K562 (cell line): ENCODE measurements at regions not wholly inside any gene's neighbourhood (a gene's known extent, or its start where the extent isn't known, plus 50 kb on each side); places are given as distances from the start of the nearest gene placed in this dataset.

Experiments used
- ATAC-seq: fragments of 200-7000 bp; cut with Tn5 transposase; 3 replicates; pipeline ENCODE4 v1.9.1; 2020; ENCODE audit warnings: moderate library complexity
- BruUV-seq: library from RNA; stranded (reverse); fragments of 400-500 nt; replicated peaks from 2 replicates; lab custom pipeline; 2021; lab: Mats Ljungman, UMichigan
- CTCF ChIA-PET: fragments of 300-600 bp; formaldehyde crosslinking; extraction: SDS; loops from one replicate; lab custom pipeline; 2021; ENCODE audit warnings: low intra/inter-chr PET ratio; lab: Yijun Ruan, JAX
- POLR2A ChIA-PET: fragments of 300-600, 350-650 bp; sonication (Branson Sonifier 250); formaldehyde crosslinking; extraction: SDS; loops from one replicate; lab custom pipeline; 2021; ENCODE audit warnings: antibody characterized with exemption, inconsistent platforms; lab: Yijun Ruan, JAX
- DNase-seq, 4 experiments: peaks; one replicate each; pipeline versions ENCODE4 v3.0.0 to v3.0.0-alpha.2; 2011 to 2018; ENCODE audit warnings: low spot score in 3 of 4, mixed read lengths in 3 of 4; ENCODE audit errors: extremely low read depth in 1 of 4
- FAIRE-seq: peaks from 2 replicates; lab custom pipeline; 2011; peaks lifted over from hg19 to GRCh38; lab: Jason Lieb, UNC
- H2AFZ ChIP-seq: 2 replicates; pipeline ENCODE4 v1.6.0; 2011; ENCODE audit warnings: low read depth, low read length, control low read depth, inconsistent platforms
- H3K27ac ChIP-seq: fragments of 200-600 bp; 3 replicates; pipeline ENCODE4 v1.8.0; 2011; ENCODE audit warnings: low read depth, mild to moderate bottlenecking, control low read depth, inconsistent platforms, low read length, moderate library complexity, mixed read lengths; ENCODE audit errors: extremely low read depth
- H3K27me3 ChIP-seq, 2 experiments: fragments of 300-600 bp in 1 of 2; 2 replicates in 1 of 2; 3 replicates in 1 of 2; pipeline versions ENCODE4 v1.6.0 to v1.8.0; 2011; ENCODE audit warnings: inconsistent platforms in 2 of 2, low read length in 2 of 2, mild to moderate bottlenecking in 1 of 2, mixed read lengths in 1 of 2, moderate library complexity in 1 of 2; ENCODE audit not compliant: control insufficient read depth in 2 of 2, insufficient read depth in 2 of 2
- H3K36me3 ChIP-seq: fragments of 300-600 bp; 3 replicates; pipeline ENCODE4 v1.8.0; 2011; ENCODE audit warnings: mild to moderate bottlenecking, low read length, inconsistent platforms; ENCODE audit not compliant: control insufficient read depth, insufficient read depth
- H3K4me1 ChIP-seq, 2 experiments: fragments of 200-600 bp in 1 of 2; replicated peaks in 1 of 2; 2 replicates in 1 of 2; 3 replicates in 1 of 2; pipeline versions ENCODE4 v1.5.1 to v1.8.0; 2011; ENCODE audit warnings: inconsistent platforms in 2 of 2, low read length in 2 of 2, mild to moderate bottlenecking in 1 of 2, mixed read lengths in 1 of 2, moderate library complexity in 1 of 2; ENCODE audit not compliant: control insufficient read depth in 2 of 2, insufficient read depth in 2 of 2
- H3K4me2 ChIP-seq: 2 replicates; pipeline ENCODE4 v1.6.1; 2011; ENCODE audit warnings: low read length, control low read depth, inconsistent platforms, mixed read lengths; ENCODE audit not compliant: insufficient read depth
- H3K4me3 ChIP-seq: fragments of 200-600 bp; sonication (generic), shearing (Covaris generic); 2 replicates; pipeline ENCODE4 v1.5.1; 2016; ENCODE audit warnings: control low read depth, inconsistent platforms
- H3K79me2 ChIP-seq: fragments of 200-600 bp; 3 replicates; pipeline ENCODE4 v1.8.0; 2011; ENCODE audit warnings: low read length, inconsistent platforms; ENCODE audit not compliant: control insufficient read depth, insufficient read depth
- H3K9ac ChIP-seq, 2 experiments: 2 replicates each; pipeline versions ENCODE4 v1.6.0 to v1.6.1; 2011; ENCODE audit warnings: low read depth in 2 of 2, low read length in 2 of 2, control low read depth in 1 of 2, inconsistent platforms in 1 of 2, mild to moderate bottlenecking in 1 of 2, mixed read lengths in 1 of 2; ENCODE audit not compliant: insufficient read depth in 1 of 2
- H3K9me1 ChIP-seq: one replicate; pipeline ENCODE4 v1.6.0; 2011; ENCODE audit warnings: inconsistent platforms, mild to moderate bottlenecking, low read length, moderate library complexity; ENCODE audit not compliant: control insufficient read depth, insufficient read depth
- H3K9me3 ChIP-seq: replicated peaks from 2 replicates; pipeline ENCODE4 v1.5.1; 2011; ENCODE audit warnings: low read depth, low read length, inconsistent platforms; ENCODE audit not compliant: control insufficient read depth, insufficient read depth
- H4K20me1 ChIP-seq: replicated peaks from 2 replicates; pipeline ENCODE4 v1.6.1; 2011; ENCODE audit warnings: low read length, inconsistent platforms, mixed read lengths; ENCODE audit not compliant: control insufficient read depth, insufficient read depth
- AFF1 ChIP-seq, 2 experiments: fragments of 450-650 bp; IDR thresholded peaks; 2 replicates each; pipeline ENCODE4 v1.6.1; 2018; ENCODE audit warnings: mild to moderate bottlenecking in 2 of 2, low read depth in 1 of 2; ENCODE audit not compliant: partially characterized antibody in 2 of 2
- ZNF75A ChIP-seq: fragments of 450-650 bp; formaldehyde crosslinking; IDR thresholded peaks from 2 replicates; pipeline ENCODE4 v1.4.0; 2020; ENCODE audit warnings: mild to moderate bottlenecking
- WGBS: fragments of 100-300 bp; shearing (Covaris generic); methylation state at CpG from one replicate; pipeline ENCODE4 v1.1.6; 2016; ENCODE audit warnings: low coverage, mixed read lengths; ENCODE audit not compliant: insufficient coverage; ENCODE audit errors: missing lambda C conversion rate; 5-methylcytosine and 5-hydroxymethylcytosine counted together
- in situ Hi-C: fragments of 300-500 bp; cut with MboI; formaldehyde crosslinking; loops from 4 replicates; pipeline ENCODE4 v1.15.0; 2018; ENCODE audit warnings: inconsistent platforms, mixed read lengths
- intact Hi-C: fragments of 100-400 bp; cut with micrococcal nuclease; formaldehyde crosslinking; loops from 2 replicates; pipeline ENCODE4 v1.14.2; 2022

GRCh38 chr12:38156497-38157245 lies 159.9 kb upstream of the ALG10B start:
- no peaks in the 10 kb centered on the region; the same call in 1 of the 2 replicates for H4K20me1 ChIP-seq
- peaks cover 0 to 26% of the 10 kb centered on the region in 2 experiments; a peak in 2 of 5 replicates for H3K4me1 ChIP-seq
- POLR2A ChIA-PET = no interaction called here
- peak overlapping the region; percentile 51; the same call in 1 of the 2 replicates for H2AFZ ChIP-seq
- peak overlapping the region; percentile 11; the same call in 1 of the 2 replicates for H3K4me3 ChIP-seq
- H3K36me3 ChIP-seq = no peaks in the 10 kb centered on the region
- no peak overlapping the region for H3K9ac ChIP-seq
- CTCF ChIA-PET = no interaction called here
- no peak for TF ChIP-seq ZNF75A (CRISPR knock-in tag)
- TF ChIP-seq AFF1 (IDR thresholded peaks at IDR 0.05; ENCODE audit: low read depth in 1 of 2, partially characterized antibody in 2 of 2) = peak in 1 of 2 experiments; percentile 43
- intact Hi-C loops = loop anchor here (5.0 kb wide), 1 partner anchor 1121 kb away; no protein-coding TSS in a partner anchor
- no TSS peak for BruUV-seq
- H3K9me1 ChIP-seq = no peaks in the 10 kb centered on the region
- no peak for DNase-seq
- H3K9me3 ChIP-seq = no peaks in the 10 kb centered on the region
- no peak for FAIRE-seq
- ATAC-seq = no peak
- no peak overlapping the region for H3K27ac ChIP-seq
- WGBS = 8% methylated on average over 30 of the region's 39 CpGs
- in situ Hi-C loops = no loop called here
- peaks cover 11 to 79% of the 10 kb centered on the region in 2 experiments; a peak in 3 of 5 replicates for H3K27me3 ChIP-seq
- no peak overlapping the region for H3K4me2 ChIP-seq
- H3K79me2 ChIP-seq = no peaks in the 10 kb centered on the region
